T-helper 2 cell (primary cell): ENCODE measurements at regions not wholly inside any gene's neighbourhood (a gene's known extent, or its start where the extent isn't known, plus 50 kb on each side); places are given as distances from the start of the nearest gene placed in this dataset.

Source experiments
- DNase-seq, 5 experiments: peaks; one replicate each; pipeline versions ENCODE4 v3.0.0 to v3.0.0-alpha.2; 2012 to 2022

GRCh38 chr18:10365901-10366300, 88.5 kb upstream of the APCDD1 start:
- no peak for DNase-seq

GRCh38 chr18:10367836-10368235, 86.6 kb upstream of the APCDD1 start:
- no peak for DNase-seq

- DNase-seq: no peak
These were observed 85.7 kb upstream of the APCDD1 start for GRCh38 chr18:10368456-10369453.

GRCh38 chr18:10370716-10371115, 83.7 kb upstream of the APCDD1 start:
- no peak for DNase-seq

GRCh38 chr18:10371165-10371564, 83.3 kb upstream of the APCDD1 start:
- DNase-seq: no peak

GRCh38 chr18:10374195-10374594, 80.2 kb upstream of the APCDD1 start:
- DNase-seq: no peak

GRCh38 chr18:10374636-10375293, 79.7 kb upstream of the APCDD1 start:
- no peak for DNase-seq

GRCh38 chr18:10376731-10377130, 77.7 kb upstream of the APCDD1 start:
- no peak for DNase-seq

GRCh38 chr18:10377956-10378355, 76.5 kb upstream of the APCDD1 start:
- no peak for DNase-seq

- no peak for DNase-seq
These were observed 75.6 kb upstream of the APCDD1 start for GRCh38 chr18:10378688-10379420.

GRCh38 chr18:10379522-10379921, 74.9 kb upstream of the APCDD1 start:
- no peak for DNase-seq

GRCh38 chr18:10381516-10381915, 72.9 kb upstream of the APCDD1 start:
- DNase-seq: no peak

GRCh38 chr18:10381951-10382350, 72.5 kb upstream of the APCDD1 start:
- no peak for DNase-seq

- DNase-seq: no peak
These were observed 68.4 kb upstream of the APCDD1 start for GRCh38 chr18:10386049-10386448.

GRCh38 chr18:10386956-10387355, 67.5 kb upstream of the APCDD1 start:
- DNase-seq: no peak

- DNase-seq: no peak
These were observed 67.0 kb upstream of the APCDD1 start for GRCh38 chr18:10387399-10387798.

- no peak for DNase-seq
These were observed 66.1 kb upstream of the APCDD1 start for GRCh38 chr18:10388373-10388772.

GRCh38 chr18:10391506-10391905, 62.9 kb upstream of the APCDD1 start:
- DNase-seq: peak in 1 of 5 experiments; percentile 10

GRCh38 chr18:10397004-10397403, 57.4 kb upstream of the APCDD1 start:
- no peak for DNase-seq

- DNase-seq: no peak
These were observed 55.9 kb upstream of the APCDD1 start for GRCh38 chr18:10398571-10398970.

GRCh38 chr18:10399465-10399864, 55.0 kb upstream of the APCDD1 start:
- DNase-seq: no peak

GRCh38 chr18:10400534-10401307, 53.7 kb upstream of the APCDD1 start:
- DNase-seq: no peak
